ENCODE measurements at regions not wholly inside any gene's neighbourhood (a gene's known extent, or its start where the extent isn't known, plus 50 kb on each side); places are given as distances from the start of the nearest gene placed in this dataset.

GRCh38 chr12:19665121-19665900 is 226.0 kb downstream of the AEBP2 start:
- Histone ChIP-seq H3K4me3 (no peak overlapping the region), H3K9me3 (no peaks in the 10 kb centered on the region), H3K36me3 (no peaks in the 10 kb centered on the region), H3K27ac (peak overlapping the region in 1 of 4 donors; percentile 29), H3K27me3 (no peaks in the 10 kb centered on the region), H3K4me1 (peaks cover 0 to 11% (median 5%) of the 10 kb centered on the region in 4 donors)
- intact Hi-C loops (cut with DNase I) = no loop called here
- no peak for DNase-seq
- 71 to 77% methylated on average over 1 of the region's 1 CpG for WGBS, 2 donors
- TF ChIP-seq EP300 (IDR thresholded peaks at IDR 0.05) = no peak
- TF ChIP-seq CTCF (IDR thresholded peaks at IDR 0.05) = no peak
- no peak for TF ChIP-seq POLR2AphosphoS5 (IDR thresholded peaks at IDR 0.05)
- TF ChIP-seq POLR2A (IDR thresholded peaks at IDR 0.05) = no peak

GRCh38 chr12:19666070-19666469 is 226.8 kb downstream of the AEBP2 start:
- intact Hi-C loops (cut with DNase I) = no loop called here
- Histone ChIP-seq H3K27me3 (no peaks in the 10 kb centered on the region), H3K27ac (peak overlapping the region in 1 of 4 donors; percentile 6), H3K36me3 (no peaks in the 10 kb centered on the region), H3K4me3 (no peak overlapping the region), H3K9me3 (no peaks in the 10 kb centered on the region), H3K4me1 (peaks cover 0 to 11% (median 5%) of the 10 kb centered on the region in 4 donors)
- DNase-seq = no peak
- TF ChIP-seq POLR2AphosphoS5 (IDR thresholded peaks at IDR 0.05) = no peak
- TF ChIP-seq EP300 (IDR thresholded peaks at IDR 0.05) = no peak
- no peak for TF ChIP-seq POLR2A (IDR thresholded peaks at IDR 0.05)
- no peak for TF ChIP-seq CTCF (IDR thresholded peaks at IDR 0.05)

GRCh38 chr12:19669793-19670192 is 230.5 kb downstream of the AEBP2 start:
- H3K27ac ChIP-seq = no peak overlapping the region
- WGBS, 2 donors = 90 to 95% methylated on average over 1 of the region's 1 CpG
- intact Hi-C loops (cut with DNase I) = no loop called here

GRCh38 chr12:19671695-19672094 is 232.4 kb downstream of the AEBP2 start:
- no peaks in the 10 kb centered on the region for H3K36me3 ChIP-seq
- H3K4me1 ChIP-seq = no peaks in the 10 kb centered on the region
- no peaks in the 10 kb centered on the region for H3K27me3 ChIP-seq
- no peak for DNase-seq
- no peaks in the 10 kb centered on the region for H3K9me3 ChIP-seq
- TF ChIP-seq POLR2AphosphoS5 (IDR thresholded peaks at IDR 0.05) (no peak), POLR2A (IDR thresholded peaks at IDR 0.05) (no peak), CTCF (IDR thresholded peaks at IDR 0.05) (no peak), EP300 (IDR thresholded peaks at IDR 0.05) (no peak)
- H3K4me3 ChIP-seq = no peak overlapping the region
- H3K27ac ChIP-seq = no peak overlapping the region
- intact Hi-C loops (cut with DNase I) = no loop called here

More at GRCh38 chr12:19669793-19670192, 230.5 kb downstream of the AEBP2 start:
- Histone ChIP-seq H3K36me3 (no peaks in the 10 kb centered on the region), H3K27me3 (no peaks in the 10 kb centered on the region), H3K4me1 (peaks cover 0 to 11% (median 5%) of the 10 kb centered on the region in 4 donors), H3K4me3 (no peak overlapping the region), H3K9me3 (no peaks in the 10 kb centered on the region)
- no peak for DNase-seq
- TF ChIP-seq POLR2A (IDR thresholded peaks at IDR 0.05) = no peak
- no peak for TF ChIP-seq EP300 (IDR thresholded peaks at IDR 0.05)
- no peak for TF ChIP-seq CTCF (IDR thresholded peaks at IDR 0.05)
- no peak for TF ChIP-seq POLR2AphosphoS5 (IDR thresholded peaks at IDR 0.05)

DNA sequence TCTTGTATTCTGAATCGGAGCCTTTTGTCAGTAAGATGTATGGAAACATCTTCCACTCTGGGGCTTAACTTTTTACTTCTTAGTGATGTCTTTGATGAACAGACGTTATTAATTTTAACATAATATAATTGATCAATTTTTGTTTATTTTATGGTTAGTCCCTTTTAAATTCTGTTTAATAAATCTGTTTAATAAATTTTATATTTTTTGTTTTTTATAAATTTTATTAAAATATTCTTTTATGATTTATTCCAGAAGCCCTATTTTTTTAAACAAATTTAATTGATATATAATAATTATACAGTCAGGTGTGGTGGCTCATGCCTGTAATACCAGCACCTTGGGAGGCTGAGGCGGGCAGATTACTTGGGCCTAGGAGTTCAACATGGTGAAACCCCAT is 235.1 kb downstream of the AEBP2 start:
- H3K27me3 ChIP-seq = no peaks in the 10 kb centered on the region
- intact Hi-C loops (cut with DNase I) = no loop called here
- no peak overlapping the region for H3K27ac ChIP-seq
- DNase-seq = no peak
- WGBS, 2 donors = 82 to 90% methylated on average over 3 of the region's 3 CpGs
- H3K9me3 ChIP-seq = peaks cover 0 to 7% (median 0%) of the 10 kb centered on the region in 4 donors
- no peaks in the 10 kb centered on the region for H3K4me1 ChIP-seq
- no peaks in the 10 kb centered on the region for H3K36me3 ChIP-seq
- H3K4me3 ChIP-seq = no peak overlapping the region
- no peak for TF ChIP-seq CTCF (IDR thresholded peaks at IDR 0.05)
- no peak for TF ChIP-seq EP300 (IDR thresholded peaks at IDR 0.05)
- TF ChIP-seq POLR2A (IDR thresholded peaks at IDR 0.05) = no peak
- no peak for TF ChIP-seq POLR2AphosphoS5 (IDR thresholded peaks at IDR 0.05)

Data from sigmoid colon (tissue), 6 donors.